ENCODE measurements at regions not wholly inside any gene's neighbourhood (a gene's known extent, or its start where the extent isn't known, plus 50 kb on each side); places are given as distances from the start of the nearest gene placed in this dataset.
"Not testable (repeated sequence)": the region's sequence is repeated elsewhere in the genome, so short reads cannot be mapped to it uniquely, and the experiment has no call there.

GRCh38 chr12:59345406-59345805, 250.4 kb upstream of the SLC16A7 start:
- no peak overlapping the region for H3K4me3 ChIP-seq (ENCODE audit: low read length)
- H3K9me3 ChIP-seq (ENCODE audit: low read depth, low read length): no peaks in the 10 kb centered on the region
- no peaks in the 10 kb centered on the region for H3K27me3 ChIP-seq (ENCODE audit: insufficient read depth, low read length)
- H3K4me1 ChIP-seq (ENCODE audit: insufficient read depth, low read length): no peaks in the 10 kb centered on the region

GRCh38 chr12:59344224-59344623, 251.6 kb upstream of the SLC16A7 start:
- no peaks in the 10 kb centered on the region for H3K9me3 ChIP-seq (ENCODE audit: low read depth, low read length)
- no peaks in the 10 kb centered on the region for H3K27me3 ChIP-seq (ENCODE audit: insufficient read depth, low read length)
- no peak overlapping the region for H3K4me3 ChIP-seq (ENCODE audit: low read length)
- no peaks in the 10 kb centered on the region for H3K4me1 ChIP-seq (ENCODE audit: insufficient read depth, low read length)

GRCh38 chr12:59329462-59329861, 266.4 kb upstream of the SLC16A7 start:
- no peaks in the 10 kb centered on the region for H3K27me3 ChIP-seq (ENCODE audit: insufficient read depth, low read length)
- H3K4me1 ChIP-seq (ENCODE audit: insufficient read depth, low read length): no peaks in the 10 kb centered on the region
- no peak overlapping the region for H3K4me3 ChIP-seq (ENCODE audit: low read length)
- no peaks in the 10 kb centered on the region for H3K9me3 ChIP-seq (ENCODE audit: low read depth, low read length)

GRCh38 chr12:59328395-59329075, 267.3 kb upstream of the SLC16A7 start:
- not testable (repeated sequence) for H3K9me3 ChIP-seq (ENCODE audit: low read depth, low read length); H3K4me1 ChIP-seq (ENCODE audit: insufficient read depth, low read length); H3K27me3 ChIP-seq (ENCODE audit: insufficient read depth, low read length); H3K4me3 ChIP-seq (ENCODE audit: low read length)

GRCh38 chr12:59326457-59326856, 269.4 kb upstream of the SLC16A7 start:
- not testable (repeated sequence) for H3K27me3 ChIP-seq (ENCODE audit: insufficient read depth, low read length); H3K4me3 ChIP-seq (ENCODE audit: low read length); H3K9me3 ChIP-seq (ENCODE audit: low read depth, low read length)

GRCh38 chr12:59322473-59322872, 273.4 kb upstream of the SLC16A7 start:
- no peaks in the 10 kb centered on the region for H3K9me3 ChIP-seq (ENCODE audit: low read depth, low read length)
- no peaks in the 10 kb centered on the region for H3K27me3 ChIP-seq (ENCODE audit: insufficient read depth, low read length)
- H3K4me1 ChIP-seq (ENCODE audit: insufficient read depth, low read length): no peaks in the 10 kb centered on the region
- no peak overlapping the region for H3K4me3 ChIP-seq (ENCODE audit: low read length)

More at GRCh38 chr12:59326457-59326856, 269.4 kb upstream of the SLC16A7 start:
- not testable (repeated sequence) for H3K4me1 ChIP-seq (ENCODE audit: insufficient read depth, low read length)

GRCh38 chr12:59321278-59321677, 274.6 kb upstream of the SLC16A7 start:
- no peaks in the 10 kb centered on the region for H3K9me3 ChIP-seq (ENCODE audit: low read depth, low read length)
- no peak overlapping the region for H3K4me3 ChIP-seq (ENCODE audit: low read length)
- no peaks in the 10 kb centered on the region for H3K27me3 ChIP-seq (ENCODE audit: insufficient read depth, low read length)
- no peaks in the 10 kb centered on the region for H3K4me1 ChIP-seq (ENCODE audit: insufficient read depth, low read length)

- Histone ChIP-seq H3K4me3 (ENCODE audit: low read length) (no peak overlapping the region), H3K4me1 (ENCODE audit: insufficient read depth, low read length) (no peaks in the 10 kb centered on the region), H3K9me3 (ENCODE audit: low read depth, low read length) (no peaks in the 10 kb centered on the region), H3K27me3 (ENCODE audit: insufficient read depth, low read length) (no peaks in the 10 kb centered on the region)
Observed at GRCh38 chr12:59320112-59320511, 275.7 kb upstream of the SLC16A7 start.

- no peaks in the 10 kb centered on the region for H3K9me3 ChIP-seq (ENCODE audit: low read depth, low read length)
- no peaks in the 10 kb centered on the region for H3K27me3 ChIP-seq (ENCODE audit: insufficient read depth, low read length)
- no peak overlapping the region for H3K4me3 ChIP-seq (ENCODE audit: low read length)
- no peaks in the 10 kb centered on the region for H3K4me1 ChIP-seq (ENCODE audit: insufficient read depth, low read length)
Observed at GRCh38 chr12:59318940-59319339, 276.9 kb upstream of the SLC16A7 start.

- H3K27me3 ChIP-seq (ENCODE audit: insufficient read depth, low read length): no peaks in the 10 kb centered on the region
- no peak overlapping the region for H3K4me3 ChIP-seq (ENCODE audit: low read length)
- H3K4me1 ChIP-seq (ENCODE audit: insufficient read depth, low read length): no peaks in the 10 kb centered on the region
- no peaks in the 10 kb centered on the region for H3K9me3 ChIP-seq (ENCODE audit: low read depth, low read length)
Observed at GRCh38 chr12:59317598-59317997, 278.2 kb upstream of the SLC16A7 start.

- Histone ChIP-seq H3K4me1 (ENCODE audit: insufficient read depth, low read length) (no peaks in the 10 kb centered on the region), H3K9me3 (ENCODE audit: low read depth, low read length) (no peaks in the 10 kb centered on the region), H3K27me3 (ENCODE audit: insufficient read depth, low read length) (no peaks in the 10 kb centered on the region), H3K4me3 (ENCODE audit: low read length) (no peak overlapping the region)
Observed at GRCh38 chr12:59316938-59317337, 278.9 kb upstream of the SLC16A7 start.

GRCh38 chr12:59316354-59316753, 279.5 kb upstream of the SLC16A7 start:
- H3K4me1 ChIP-seq (ENCODE audit: insufficient read depth, low read length); H3K4me3 ChIP-seq (ENCODE audit: low read length); H3K9me3 ChIP-seq (ENCODE audit: low read depth, low read length); H3K27me3 ChIP-seq (ENCODE audit: insufficient read depth, low read length): not testable (repeated sequence)

GRCh38 chr12:59314209-59314608, 281.6 kb upstream of the SLC16A7 start:
- no peak overlapping the region for H3K4me3 ChIP-seq (ENCODE audit: low read length)
- no peaks in the 10 kb centered on the region for H3K27me3 ChIP-seq (ENCODE audit: insufficient read depth, low read length)
- H3K9me3 ChIP-seq (ENCODE audit: low read depth, low read length): no peaks in the 10 kb centered on the region
- H3K4me1 ChIP-seq (ENCODE audit: insufficient read depth, low read length): no peaks in the 10 kb centered on the region

GRCh38 chr12:59304077-59304721, 291.6 kb upstream of the SLC16A7 start:
- Histone ChIP-seq H3K9me3 (ENCODE audit: low read depth, low read length) (no peaks in the 10 kb centered on the region), H3K4me1 (ENCODE audit: insufficient read depth, low read length) (no peaks in the 10 kb centered on the region), H3K4me3 (ENCODE audit: low read length) (no peak overlapping the region), H3K27me3 (ENCODE audit: insufficient read depth, low read length) (no peaks in the 10 kb centered on the region)

- no peaks in the 10 kb centered on the region for H3K27me3 ChIP-seq (ENCODE audit: insufficient read depth, low read length)
- no peaks in the 10 kb centered on the region for H3K9me3 ChIP-seq (ENCODE audit: low read depth, low read length)
- H3K4me3 ChIP-seq (ENCODE audit: low read length): no peak overlapping the region
- H3K4me1 ChIP-seq (ENCODE audit: insufficient read depth, low read length): no peaks in the 10 kb centered on the region
Observed at GRCh38 chr12:59298296-59298695, 297.5 kb upstream of the SLC16A7 start.

GRCh38 chr12:59294221-59294620, 301.6 kb upstream of the SLC16A7 start:
- no peak overlapping the region for H3K4me3 ChIP-seq (ENCODE audit: low read length)
- no peaks in the 10 kb centered on the region for H3K27me3 ChIP-seq (ENCODE audit: insufficient read depth, low read length)
- H3K4me1 ChIP-seq (ENCODE audit: insufficient read depth, low read length): no peaks in the 10 kb centered on the region
- no peaks in the 10 kb centered on the region for H3K9me3 ChIP-seq (ENCODE audit: low read depth, low read length)
